HL-60 (cell line): ENCODE measurements at regions not wholly inside any gene's neighbourhood (a gene's known extent, or its start where the extent isn't known, plus 50 kb on each side); places are given as distances from the start of the nearest gene placed in this dataset.

Experiments used
- DNase-seq, 2 experiments: peaks; one replicate each; pipeline ENCODE4 v3.0.0-alpha.2; 2010 to 2020; ENCODE audit warnings: low read depth in 1 of 2, low spot score in 1 of 2
- H3K27ac ChIP-seq: fragments of 250-450 bp; sonication (Bioruptor Pico); replicated peaks from 2 replicates; pipeline ENCODE4 v1.5.1; 2020; ENCODE audit warnings: mild to moderate bottlenecking, moderate library complexity
- H3K27me3 ChIP-seq: fragments of 250-450 bp; sonication (Bioruptor Pico); 2 replicates; pipeline ENCODE4 v1.5.1; 2021; ENCODE audit warnings: mild to moderate bottlenecking, moderate library complexity; ENCODE audit not compliant: insufficient read depth, poor library complexity, severe bottlenecking
- H3K4me3 ChIP-seq: replicated peaks from 2 replicates; pipeline ENCODE4 v1.5.1; 2011; ENCODE audit warnings: mild to moderate bottlenecking, control low read depth, low read length; ENCODE audit not compliant: insufficient read depth
- CTCF ChIP-seq: IDR thresholded peaks from one replicate; pipeline ENCODE4 v1.5.1; 2011; ENCODE audit warnings: low read length, control low read depth, inconsistent platforms; ENCODE audit not compliant: insufficient read depth
- GABPA ChIP-seq: IDR thresholded peaks from 2 replicates; pipeline ENCODE4 v1.6.1; 2012; ENCODE audit warnings: low read depth
- POLR2AphosphoS5 ChIP-seq: IDR thresholded peaks from 2 replicates; pipeline ENCODE4 v1.6.1; 2012; ENCODE audit warnings: low read depth
- SPI1 ChIP-seq: IDR thresholded peaks from 2 replicates; pipeline ENCODE4 v1.6.1; 2012; ENCODE audit warnings: low read depth, mild to moderate bottlenecking, borderline replicate concordance
- TF ChIP-seq, protein P1 (sequence below): IDR thresholded peaks from 2 replicates; pipeline ENCODE4 v1.6.1; 2012; ENCODE audit warnings: low read depth; ENCODE audit not compliant: insufficient replicate concordance

GRCh38 chr1:72745413-72745812 lies 463.1 kb upstream of the NEGR1 start:
- no peak for DNase-seq
- Histone ChIP-seq H3K27me3 (no peaks in the 10 kb centered on the region), H3K4me3 (no peak overlapping the region), H3K27ac (no peak overlapping the region)
- TF ChIP-seq, protein P1, sequence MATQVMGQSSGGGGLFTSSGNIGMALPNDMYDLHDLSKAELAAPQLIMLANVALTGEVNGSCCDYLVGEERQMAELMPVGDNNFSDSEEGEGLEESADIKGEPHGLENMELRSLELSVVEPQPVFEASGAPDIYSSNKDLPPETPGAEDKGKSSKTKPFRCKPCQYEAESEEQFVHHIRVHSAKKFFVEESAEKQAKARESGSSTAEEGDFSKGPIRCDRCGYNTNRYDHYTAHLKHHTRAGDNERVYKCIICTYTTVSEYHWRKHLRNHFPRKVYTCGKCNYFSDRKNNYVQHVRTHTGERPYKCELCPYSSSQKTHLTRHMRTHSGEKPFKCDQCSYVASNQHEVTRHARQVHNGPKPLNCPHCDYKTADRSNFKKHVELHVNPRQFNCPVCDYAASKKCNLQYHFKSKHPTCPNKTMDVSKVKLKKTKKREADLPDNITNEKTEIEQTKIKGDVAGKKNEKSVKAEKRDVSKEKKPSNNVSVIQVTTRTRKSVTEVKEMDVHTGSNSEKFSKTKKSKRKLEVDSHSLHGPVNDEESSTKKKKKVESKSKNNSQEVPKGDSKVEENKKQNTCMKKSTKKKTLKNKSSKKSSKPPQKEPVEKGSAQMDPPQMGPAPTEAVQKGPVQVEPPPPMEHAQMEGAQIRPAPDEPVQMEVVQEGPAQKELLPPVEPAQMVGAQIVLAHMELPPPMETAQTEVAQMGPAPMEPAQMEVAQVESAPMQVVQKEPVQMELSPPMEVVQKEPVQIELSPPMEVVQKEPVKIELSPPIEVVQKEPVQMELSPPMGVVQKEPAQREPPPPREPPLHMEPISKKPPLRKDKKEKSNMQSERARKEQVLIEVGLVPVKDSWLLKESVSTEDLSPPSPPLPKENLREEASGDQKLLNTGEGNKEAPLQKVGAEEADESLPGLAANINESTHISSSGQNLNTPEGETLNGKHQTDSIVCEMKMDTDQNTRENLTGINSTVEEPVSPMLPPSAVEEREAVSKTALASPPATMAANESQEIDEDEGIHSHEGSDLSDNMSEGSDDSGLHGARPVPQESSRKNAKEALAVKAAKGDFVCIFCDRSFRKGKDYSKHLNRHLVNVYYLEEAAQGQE: no peak
- TF ChIP-seq CTCF (no peak), SPI1 (no peak), POLR2AphosphoS5 (no peak), GABPA (no peak)

GRCh38 chr1:72734415-72734814 lies 452.1 kb upstream of the NEGR1 start:
- TF ChIP-seq CTCF (no peak), SPI1 (no peak), POLR2AphosphoS5 (no peak), GABPA (no peak)
- TF ChIP-seq, protein P1: no peak
- no peak overlapping the region for H3K4me3 ChIP-seq
- DNase-seq: no peak
- no peak overlapping the region for H3K27ac ChIP-seq
- no peaks in the 10 kb centered on the region for H3K27me3 ChIP-seq

DNA sequence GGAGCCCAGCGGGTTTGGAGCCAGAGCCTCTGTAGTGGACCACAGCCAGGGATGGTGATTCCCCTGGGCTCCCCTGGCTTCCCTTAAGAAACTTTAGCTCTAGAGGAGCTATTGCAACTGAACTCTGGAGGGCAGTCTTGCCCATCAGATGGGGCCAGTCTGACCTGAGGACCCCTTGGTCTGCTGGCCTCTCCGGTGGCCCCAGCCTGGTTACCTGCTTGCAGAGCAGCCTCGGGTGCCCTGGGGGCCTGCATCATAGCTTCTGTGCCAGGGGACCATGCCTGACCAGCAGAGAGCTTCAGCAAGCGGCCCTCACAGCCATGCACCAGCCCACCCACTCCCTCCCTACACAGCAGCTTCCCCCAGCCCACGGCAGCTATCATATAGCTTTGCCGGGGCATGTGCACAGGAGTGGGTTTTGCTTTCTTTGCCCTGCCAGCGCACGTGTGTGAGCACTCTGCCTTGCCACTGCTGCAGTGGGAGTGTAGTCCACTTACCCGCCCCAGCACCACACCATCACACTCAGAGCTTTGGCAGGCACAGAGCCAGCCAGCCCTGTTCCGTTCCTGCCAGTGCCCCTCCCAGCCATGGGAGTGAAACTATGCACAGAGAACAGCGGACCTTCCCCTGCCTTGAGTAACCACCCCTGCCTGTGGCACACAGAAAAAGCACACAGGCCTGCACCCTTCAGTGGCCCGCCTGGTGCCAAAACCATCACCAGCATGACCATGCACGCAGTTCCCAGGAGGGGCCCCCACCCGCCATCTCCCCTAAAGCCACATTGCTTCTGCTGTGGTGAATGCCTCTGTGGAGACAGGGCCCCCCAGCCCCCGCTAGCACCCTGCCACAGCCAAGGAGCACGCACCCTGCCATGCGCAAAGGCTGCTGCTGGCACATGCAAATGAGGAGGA lies 442.9 kb upstream of the NEGR1 start:
- no peak overlapping the region for H3K27ac ChIP-seq
- no peak for DNase-seq
- TF ChIP-seq GABPA (no peak), POLR2AphosphoS5 (no peak), SPI1 (no peak), CTCF (no peak)
- TF ChIP-seq, protein P1: no peak

More for the DNA sequence above, 442.9 kb upstream of the NEGR1 start:
- Histone ChIP-seq H3K4me3 (no peak overlapping the region), H3K27me3 (no peaks in the 10 kb centered on the region)
